Liver (tissue), 8 donors: ENCODE measurements at regions not wholly inside any gene's neighbourhood (a gene's known extent, or its start where the extent isn't known, plus 50 kb on each side); places are given as distances from the start of the nearest gene placed in this dataset.

Experiments used
- DNase-seq: peaks from one replicate; pipeline ENCODE4 v3.0.0-alpha.2; 2017; ENCODE audit warnings: low spot score
- H3K27ac ChIP-seq, 2 donors: one replicate each; pipeline ENCODE4 v1.7.0; 2013; ENCODE audit warnings: inconsistent platforms in 2 of 2, low read length in 2 of 2, control low read depth in 1 of 2, low read depth in 1 of 2, mild to moderate bottlenecking in 1 of 2
- H3K27me3 ChIP-seq, 4 donors: one replicate each; pipeline versions ENCODE4 v1.6.1 to v1.7.0; 2013; ENCODE audit warnings: low read length in 3 of 4, inconsistent platforms in 1 of 4, mild to moderate bottlenecking in 1 of 4, moderate library complexity in 1 of 4; ENCODE audit not compliant: control insufficient read depth in 4 of 4, insufficient read depth in 4 of 4
- H3K36me3 ChIP-seq, 4 donors: one replicate each; pipeline versions ENCODE4 v1.6.1 to v1.7.0; 2013; ENCODE audit warnings: low read length in 3 of 4, mild to moderate bottlenecking in 3 of 4, low read depth in 1 of 4, moderate library complexity in 1 of 4; ENCODE audit not compliant: control insufficient read depth in 4 of 4, insufficient read depth in 3 of 4
- H3K4me1 ChIP-seq, 4 donors: one replicate each; pipeline versions ENCODE4 v1.6.1 to v1.7.0; 2013; ENCODE audit warnings: low read length in 3 of 4, mild to moderate bottlenecking in 3 of 4, moderate library complexity in 1 of 4; ENCODE audit not compliant: control insufficient read depth in 4 of 4, insufficient read depth in 4 of 4
- H3K4me3 ChIP-seq, 3 donors: one replicate each; pipeline versions ENCODE4 v1.6.1 to v1.7.0; 2013; ENCODE audit warnings: low read length in 3 of 3, control low read depth in 1 of 3, low read depth in 1 of 3, mild to moderate bottlenecking in 1 of 3
- H3K9ac ChIP-seq, 2 donors: one replicate each; pipeline ENCODE4 v1.7.0; 2013; ENCODE audit warnings: low read length in 2 of 2, mild to moderate bottlenecking in 2 of 2, moderate library complexity in 2 of 2, control low read depth in 1 of 2, low read depth in 1 of 2
- H3K9me3 ChIP-seq, 4 donors: one replicate each; pipeline versions ENCODE4 v1.6.1 to v1.7.0; 2013; ENCODE audit warnings: low read length in 3 of 4; ENCODE audit not compliant: control insufficient read depth in 4 of 4
- EGR1 ChIP-seq, 2 donors: IDR thresholded peaks; 2 replicates each; pipeline ENCODE4 v1.6.1; 2016 to 2018; ENCODE audit warnings: antibody characterized with exemption in 2 of 2, low read depth in 2 of 2
- FOXA1 ChIP-seq: IDR thresholded peaks from 2 replicates; pipeline ENCODE4 v1.6.1; 2016; ENCODE audit warnings: antibody characterized with exemption
- FOXA2 ChIP-seq: IDR thresholded peaks from 2 replicates; pipeline ENCODE4 v1.6.1; 2016; ENCODE audit warnings: antibody characterized with exemption
- GABPA ChIP-seq, 2 donors: IDR thresholded peaks in 1 of 2; conservative IDR thresholded peaks in 1 of 2; 2 replicates each; pipeline ENCODE4 v1.6.1; 2016; ENCODE audit warnings: antibody characterized with exemption in 2 of 2, mild to moderate bottlenecking in 1 of 2, moderate library complexity in 1 of 2
- HNF4A ChIP-seq, 2 donors: conservative IDR thresholded peaks; 2 replicates each; pipeline ENCODE4 v1.6.1; 2016; ENCODE audit warnings: antibody characterized with exemption in 2 of 2, mild to moderate bottlenecking in 2 of 2
- HNF4G ChIP-seq: IDR thresholded peaks from 2 replicates; pipeline ENCODE4 v1.6.1; 2016; ENCODE audit warnings: antibody characterized with exemption
- JUND ChIP-seq, 2 donors: IDR thresholded peaks; 2 replicates each; pipeline ENCODE4 v1.6.1; 2016; ENCODE audit warnings: antibody characterized with exemption in 2 of 2
- NR2F2 ChIP-seq: IDR thresholded peaks from 2 replicates; pipeline ENCODE4 v1.6.1; 2016; ENCODE audit warnings: antibody characterized with exemption
- RAD21 ChIP-seq, 2 donors: IDR thresholded peaks; 2 replicates each; pipeline ENCODE4 v1.6.1; 2016; ENCODE audit warnings: antibody characterized with exemption in 2 of 2, mild to moderate bottlenecking in 2 of 2
- RXRA ChIP-seq, 2 donors: IDR thresholded peaks; 2 replicates each; pipeline ENCODE4 v1.6.1; 2017 to 2018; ENCODE audit warnings: antibody characterized with exemption in 2 of 2, mild to moderate bottlenecking in 1 of 2
- SP1 ChIP-seq: IDR thresholded peaks from 2 replicates; pipeline ENCODE4 v1.6.1; 2018; ENCODE audit warnings: antibody characterized with exemption, mild to moderate bottlenecking
- TAF1 ChIP-seq: conservative IDR thresholded peaks from 2 replicates; pipeline ENCODE4 v1.6.1; 2016; ENCODE audit warnings: antibody characterized with exemption, mild to moderate bottlenecking
- YY1 ChIP-seq: IDR thresholded peaks from 2 replicates; pipeline ENCODE4 v1.6.1; 2016; ENCODE audit warnings: antibody characterized with exemption, mild to moderate bottlenecking
- WGBS: extraction: QIAGEN DNeasy Blood & Tissue Kit; methylation state at CpG from one replicate; pipeline ENCODE4 v1.1.7; 2013; 5-methylcytosine and 5-hydroxymethylcytosine counted together
- TF ChIP-seq, protein P1 (sequence below): IDR thresholded peaks from 2 replicates; pipeline ENCODE4 v1.6.1; 2016; ENCODE audit warnings: antibody characterized with exemption
- TF ChIP-seq, protein P2 (sequence below): IDR thresholded peaks from 2 replicates; pipeline ENCODE4 v1.6.1; 2016; ENCODE audit warnings: antibody characterized with exemption
- TF ChIP-seq, protein P3 (sequence below): IDR thresholded peaks from 2 replicates; pipeline ENCODE4 v1.6.1; 2016; ENCODE audit warnings: antibody characterized with exemption
- TF ChIP-seq, protein P4 (sequence below): IDR thresholded peaks from 2 replicates; pipeline ENCODE4 v1.6.1; 2016; ENCODE audit warnings: antibody characterized with exemption, mild to moderate bottlenecking
- TF ChIP-seq, protein P5 (sequence below): fragments of 150-350 bp; IDR thresholded peaks from 2 replicates; pipeline ENCODE4 v1.5.1; 2017; ENCODE audit warnings: improper control_type of control experiment, low read depth, low read length; ENCODE audit not compliant: missing input control
- donor health status: healthy.
- donor health status: healthy.
- donor health status: healthy.
- donor health status: healthy.
- donor health status: healthy.

DNA sequence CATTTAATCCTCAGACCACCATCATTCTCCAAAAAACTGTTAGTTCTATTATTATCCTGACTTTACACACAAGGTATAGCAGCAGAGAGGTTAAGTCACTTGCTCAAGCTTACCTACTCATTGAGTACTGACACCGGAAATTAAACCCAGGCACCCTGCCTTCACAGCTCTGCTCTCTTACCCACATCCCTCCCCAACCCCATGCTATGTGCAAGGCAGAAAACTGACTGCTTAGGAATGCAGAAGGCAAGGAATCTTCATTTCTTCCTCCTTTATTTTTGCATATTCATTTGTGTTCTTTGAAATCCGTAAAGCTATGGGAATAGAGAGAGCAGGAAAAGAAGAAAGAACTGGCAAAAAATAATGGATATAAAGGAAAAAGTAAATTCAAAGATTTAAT lies 261.8 kb downstream of the PAPSS1 start:
- no peak overlapping the region for H3K4me3 ChIP-seq
- H3K9me3 ChIP-seq = no peaks in the 10 kb centered on the region
- TF ChIP-seq, protein P1, sequence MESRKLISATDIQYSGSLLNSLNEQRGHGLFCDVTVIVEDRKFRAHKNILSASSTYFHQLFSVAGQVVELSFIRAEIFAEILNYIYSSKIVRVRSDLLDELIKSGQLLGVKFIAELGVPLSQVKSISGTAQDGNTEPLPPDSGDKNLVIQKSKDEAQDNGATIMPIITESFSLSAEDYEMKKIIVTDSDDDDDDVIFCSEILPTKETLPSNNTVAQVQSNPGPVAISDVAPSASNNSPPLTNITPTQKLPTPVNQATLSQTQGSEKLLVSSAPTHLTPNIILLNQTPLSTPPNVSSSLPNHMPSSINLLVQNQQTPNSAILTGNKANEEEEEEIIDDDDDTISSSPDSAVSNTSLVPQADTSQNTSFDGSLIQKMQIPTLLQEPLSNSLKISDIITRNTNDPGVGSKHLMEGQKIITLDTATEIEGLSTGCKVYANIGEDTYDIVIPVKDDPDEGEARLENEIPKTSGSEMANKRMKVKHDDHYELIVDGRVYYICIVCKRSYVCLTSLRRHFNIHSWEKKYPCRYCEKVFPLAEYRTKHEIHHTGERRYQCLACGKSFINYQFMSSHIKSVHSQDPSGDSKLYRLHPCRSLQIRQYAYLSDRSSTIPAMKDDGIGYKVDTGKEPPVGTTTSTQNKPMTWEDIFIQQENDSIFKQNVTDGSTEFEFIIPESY = no peak
- no peak for TF ChIP-seq HNF4G
- TF ChIP-seq, protein P2, sequence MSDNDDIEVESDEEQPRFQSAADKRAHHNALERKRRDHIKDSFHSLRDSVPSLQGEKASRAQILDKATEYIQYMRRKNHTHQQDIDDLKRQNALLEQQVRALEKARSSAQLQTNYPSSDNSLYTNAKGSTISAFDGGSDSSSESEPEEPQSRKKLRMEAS = no peak
- TF ChIP-seq TAF1 = no peak
- no peak for TF ChIP-seq GABPA (IDR thresholded peaks at IDR 0.05 in 1 of 2, conservative IDR thresholded peaks at IDR 0.05 in 1 of 2)
- TF ChIP-seq, protein P3, sequence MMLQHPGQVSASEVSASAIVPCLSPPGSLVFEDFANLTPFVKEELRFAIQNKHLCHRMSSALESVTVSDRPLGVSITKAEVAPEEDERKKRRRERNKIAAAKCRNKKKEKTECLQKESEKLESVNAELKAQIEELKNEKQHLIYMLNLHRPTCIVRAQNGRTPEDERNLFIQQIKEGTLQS = no peak
- TF ChIP-seq HNF4A (conservative IDR thresholded peaks at IDR 0.05) = no peak
- TF ChIP-seq RAD21 (IDR thresholded peaks at IDR 0.05) = no peak
- TF ChIP-seq FOXA1 = no peak
- no peak for TF ChIP-seq SP1
- TF ChIP-seq YY1 = no peak
- TF ChIP-seq NR2F2 = no peak
- TF ChIP-seq, protein P4, sequence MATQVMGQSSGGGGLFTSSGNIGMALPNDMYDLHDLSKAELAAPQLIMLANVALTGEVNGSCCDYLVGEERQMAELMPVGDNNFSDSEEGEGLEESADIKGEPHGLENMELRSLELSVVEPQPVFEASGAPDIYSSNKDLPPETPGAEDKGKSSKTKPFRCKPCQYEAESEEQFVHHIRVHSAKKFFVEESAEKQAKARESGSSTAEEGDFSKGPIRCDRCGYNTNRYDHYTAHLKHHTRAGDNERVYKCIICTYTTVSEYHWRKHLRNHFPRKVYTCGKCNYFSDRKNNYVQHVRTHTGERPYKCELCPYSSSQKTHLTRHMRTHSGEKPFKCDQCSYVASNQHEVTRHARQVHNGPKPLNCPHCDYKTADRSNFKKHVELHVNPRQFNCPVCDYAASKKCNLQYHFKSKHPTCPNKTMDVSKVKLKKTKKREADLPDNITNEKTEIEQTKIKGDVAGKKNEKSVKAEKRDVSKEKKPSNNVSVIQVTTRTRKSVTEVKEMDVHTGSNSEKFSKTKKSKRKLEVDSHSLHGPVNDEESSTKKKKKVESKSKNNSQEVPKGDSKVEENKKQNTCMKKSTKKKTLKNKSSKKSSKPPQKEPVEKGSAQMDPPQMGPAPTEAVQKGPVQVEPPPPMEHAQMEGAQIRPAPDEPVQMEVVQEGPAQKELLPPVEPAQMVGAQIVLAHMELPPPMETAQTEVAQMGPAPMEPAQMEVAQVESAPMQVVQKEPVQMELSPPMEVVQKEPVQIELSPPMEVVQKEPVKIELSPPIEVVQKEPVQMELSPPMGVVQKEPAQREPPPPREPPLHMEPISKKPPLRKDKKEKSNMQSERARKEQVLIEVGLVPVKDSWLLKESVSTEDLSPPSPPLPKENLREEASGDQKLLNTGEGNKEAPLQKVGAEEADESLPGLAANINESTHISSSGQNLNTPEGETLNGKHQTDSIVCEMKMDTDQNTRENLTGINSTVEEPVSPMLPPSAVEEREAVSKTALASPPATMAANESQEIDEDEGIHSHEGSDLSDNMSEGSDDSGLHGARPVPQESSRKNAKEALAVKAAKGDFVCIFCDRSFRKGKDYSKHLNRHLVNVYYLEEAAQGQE = no peak
- no peak for TF ChIP-seq RXRA (IDR thresholded peaks at IDR 0.05)
- TF ChIP-seq, protein P5, sequence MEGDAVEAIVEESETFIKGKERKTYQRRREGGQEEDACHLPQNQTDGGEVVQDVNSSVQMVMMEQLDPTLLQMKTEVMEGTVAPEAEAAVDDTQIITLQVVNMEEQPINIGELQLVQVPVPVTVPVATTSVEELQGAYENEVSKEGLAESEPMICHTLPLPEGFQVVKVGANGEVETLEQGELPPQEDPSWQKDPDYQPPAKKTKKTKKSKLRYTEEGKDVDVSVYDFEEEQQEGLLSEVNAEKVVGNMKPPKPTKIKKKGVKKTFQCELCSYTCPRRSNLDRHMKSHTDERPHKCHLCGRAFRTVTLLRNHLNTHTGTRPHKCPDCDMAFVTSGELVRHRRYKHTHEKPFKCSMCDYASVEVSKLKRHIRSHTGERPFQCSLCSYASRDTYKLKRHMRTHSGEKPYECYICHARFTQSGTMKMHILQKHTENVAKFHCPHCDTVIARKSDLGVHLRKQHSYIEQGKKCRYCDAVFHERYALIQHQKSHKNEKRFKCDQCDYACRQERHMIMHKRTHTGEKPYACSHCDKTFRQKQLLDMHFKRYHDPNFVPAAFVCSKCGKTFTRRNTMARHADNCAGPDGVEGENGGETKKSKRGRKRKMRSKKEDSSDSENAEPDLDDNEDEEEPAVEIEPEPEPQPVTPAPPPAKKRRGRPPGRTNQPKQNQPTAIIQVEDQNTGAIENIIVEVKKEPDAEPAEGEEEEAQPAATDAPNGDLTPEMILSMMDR = no peak
- TF ChIP-seq JUND (IDR thresholded peaks at IDR 0.05) = no peak
- no peaks in the 10 kb centered on the region for H3K4me1 ChIP-seq
- no peak for DNase-seq
- no peak overlapping the region for H3K27ac ChIP-seq
- no peaks in the 10 kb centered on the region for H3K36me3 ChIP-seq
- peaks cover 0 to 8% (median 0%) of the 10 kb centered on the region in 4 donors for H3K27me3 ChIP-seq
- 77% methylated on average over 2 of the region's 2 CpGs for WGBS
- no peak overlapping the region for H3K9ac ChIP-seq

- 54% methylated on average over 2 of the region's 2 CpGs for WGBS
- TF ChIP-seq HNF4A (conservative IDR thresholded peaks at IDR 0.05) = no peak
- TF ChIP-seq EGR1 (IDR thresholded peaks at IDR 0.05; ENCODE audit: low read depth in 2 of 2) = no peak
- no peak for TF ChIP-seq TAF1
- TF ChIP-seq FOXA2 = no peak
- TF ChIP-seq RAD21 (IDR thresholded peaks at IDR 0.05) = no peak
- no peak for TF ChIP-seq JUND (IDR thresholded peaks at IDR 0.05)
- no peak for TF ChIP-seq GABPA (IDR thresholded peaks at IDR 0.05 in 1 of 2, conservative IDR thresholded peaks at IDR 0.05 in 1 of 2)
- TF ChIP-seq NR2F2 = no peak
- TF ChIP-seq, protein P1 = no peak
- TF ChIP-seq, protein P5 = no peak
- TF ChIP-seq, protein P2 = no peak
Observed at GRCh38 chr4:107453987-107454386, 266.0 kb downstream of the PAPSS1 start.

More at GRCh38 chr4:107453987-107454386, 266.0 kb downstream of the PAPSS1 start:
- no peak overlapping the region for H3K9ac ChIP-seq
- H3K27ac ChIP-seq = no peak overlapping the region
- no peak for DNase-seq
- no peak overlapping the region for H3K4me3 ChIP-seq
- H3K36me3 ChIP-seq = no peaks in the 10 kb centered on the region
- H3K9me3 ChIP-seq = no peaks in the 10 kb centered on the region
- H3K27me3 ChIP-seq = peaks cover 0 to 8% (median 0%) of the 10 kb centered on the region in 4 donors
- no peaks in the 10 kb centered on the region for H3K4me1 ChIP-seq
